GM18520 (cell line): ENCODE measurements at regions not wholly inside any gene's neighbourhood (a gene's known extent, or its start where the extent isn't known, plus 50 kb on each side); places are given as distances from the start of the nearest gene placed in this dataset.

Experiments
- ATAC-seq: cut with Tn5 transposase; IDR thresholded peaks from one replicate; pipeline ENCODE4 v1.9.1; 2021; ENCODE audit not compliant: unreplicated experiment

GRCh38 chr21:16011719-16012118, 281.9 kb downstream of the USP25 start:
- no peak for ATAC-seq

GRCh38 chr21:16013570-16013969, 283.8 kb downstream of the USP25 start:
- ATAC-seq, result no peak

GRCh38 chr21:16020878-16021277, 291.1 kb downstream of the USP25 start:
- no peak for ATAC-seq

- ATAC-seq, result no peak
Measured at GRCh38 chr21:16022116-16022515, 292.3 kb downstream of the USP25 start.

GRCh38 chr21:16022921-16023320, 293.1 kb downstream of the USP25 start:
- ATAC-seq, result no peak

GRCh38 chr21:16028142-16028541, 298.4 kb downstream of the USP25 start:
- no peak for ATAC-seq

GRCh38 chr21:16028941-16029464, 299.2 kb downstream of the USP25 start:
- ATAC-seq, result no peak

GRCh38 chr21:16033193-16033592, 303.4 kb downstream of the USP25 start:
- no peak for ATAC-seq

GRCh38 chr21:16034446-16035190, 304.8 kb downstream of the USP25 start:
- no peak for ATAC-seq

GRCh38 chr21:16037421-16037955, 307.7 kb downstream of the USP25 start:
- ATAC-seq, result no peak

- no peak for ATAC-seq
Measured at GRCh38 chr21:16040601-16041000, 310.8 kb downstream of the USP25 start.

GRCh38 chr21:16044676-16045075, 314.9 kb downstream of the USP25 start:
- ATAC-seq, result no peak

- ATAC-seq, result no peak
Measured at GRCh38 chr21:16046656-16047330, 317.0 kb downstream of the USP25 start.

GRCh38 chr21:16047904-16048303, 318.1 kb downstream of the USP25 start:
- no peak for ATAC-seq

GRCh38 chr21:16055014-16055413, 325.2 kb downstream of the USP25 start:
- ATAC-seq, result no peak

- ATAC-seq, result no peak
Measured at GRCh38 chr21:16058896-16059295, 329.1 kb downstream of the USP25 start.

- ATAC-seq, result no peak
Measured at GRCh38 chr21:16059981-16060380, 330.2 kb downstream of the USP25 start.

- ATAC-seq, result no peak
Measured at GRCh38 chr21:16061194-16061593, 331.4 kb downstream of the USP25 start.

GRCh38 chr21:16069178-16070112, 339.7 kb downstream of the USP25 start:
- no peak for ATAC-seq

- ATAC-seq, result no peak
Measured at GRCh38 chr21:16070207-16070651, 340.4 kb downstream of the USP25 start.

GRCh38 chr21:16071092-16071491, 341.3 kb downstream of the USP25 start:
- no peak for ATAC-seq
